MM.1S (cell line): ENCODE measurements at regions not wholly inside any gene's neighbourhood (a gene's known extent, or its start where the extent isn't known, plus 50 kb on each side); places are given as distances from the start of the nearest gene placed in this dataset.

Experiments
- DNase-seq: peaks from one replicate; pipeline ENCODE4 v3.0.0-alpha.2; 2015
- H2AFZ ChIP-seq: fragments of 300-600 bp; sonication (generic); 2 replicates; pipeline ENCODE4 v1.6.0; 2016; ENCODE audit warnings: antibody characterized with exemption, low read length
- H3F3A ChIP-seq: fragments of 300-600 bp; sonication (generic); 2 replicates; pipeline ENCODE4 v1.6.1; 2016; ENCODE audit warnings: mild to moderate bottlenecking, antibody characterized with exemption, low read length, moderate library complexity, mixed read lengths; ENCODE audit not compliant: insufficient read depth
- H3K27ac ChIP-seq: fragments of 300-600 bp; sonication (generic); 2 replicates; pipeline ENCODE4 v1.5.1; 2016; ENCODE audit warnings: mild to moderate bottlenecking, low read length
- H3K27me3 ChIP-seq: fragments of 300-600 bp; sonication (generic); replicated peaks from 2 replicates; pipeline ENCODE4 v1.6.0; 2016; ENCODE audit warnings: low read length; ENCODE audit not compliant: insufficient read depth
- H3K36me3 ChIP-seq: fragments of 300-600 bp; sonication (generic); replicated peaks from 2 replicates; pipeline ENCODE4 v1.6.1; 2016; ENCODE audit warnings: mild to moderate bottlenecking, low read length, mixed read lengths; ENCODE audit not compliant: insufficient read depth
- H3K4me1 ChIP-seq: fragments of 300-600 bp; sonication (generic); 2 replicates; pipeline ENCODE4 v1.6.1; 2016; ENCODE audit warnings: low read length, mixed read lengths
- H3K4me2 ChIP-seq: fragments of 300-600 bp; sonication (generic); 2 replicates; pipeline ENCODE4 v1.6.0; 2016; ENCODE audit warnings: low read depth, low read length
- H3K4me3 ChIP-seq: fragments of 300-600 bp; sonication (generic); 2 replicates; pipeline ENCODE4 v1.5.1; 2016; ENCODE audit warnings: low read length, mixed read lengths
- H3K79me2 ChIP-seq: fragments of 300-600 bp; sonication (generic); 2 replicates; pipeline ENCODE4 v1.6.1; 2016; ENCODE audit warnings: mixed run types, low read length, mixed read lengths
- H3K9ac ChIP-seq: fragments of 300-600 bp; sonication (generic); 2 replicates; pipeline ENCODE4 v1.6.1; 2016; ENCODE audit warnings: low read length, mixed read lengths
- H3K9me2 ChIP-seq: fragments of 300-600 bp; sonication (generic); replicated peaks from 2 replicates; pipeline ENCODE4 v1.6.1; 2016; ENCODE audit warnings: mild to moderate bottlenecking, low read length, mixed read lengths; ENCODE audit not compliant: insufficient read depth
- H3K9me3 ChIP-seq: fragments of 300-600 bp; sonication (generic); replicated peaks from 2 replicates; pipeline ENCODE4 v1.6.1; 2016; ENCODE audit warnings: mild to moderate bottlenecking, low read length, mixed read lengths; ENCODE audit not compliant: insufficient read depth
- H4K20me1 ChIP-seq: fragments of 300-600 bp; sonication (generic); 2 replicates; pipeline ENCODE4 v1.6.1; 2016; ENCODE audit warnings: mild to moderate bottlenecking, low read length, moderate library complexity, mixed read lengths; ENCODE audit not compliant: insufficient read depth
- EZH2 ChIP-seq: fragments of 300-600 bp; sonication (generic); optimal IDR thresholded peaks from 2 replicates; pipeline ENCODE3; 2017; ENCODE audit warnings: low read depth, mild to moderate bottlenecking, antibody characterized with exemption, low read length, mixed read lengths
- EZH2phosphoT487 ChIP-seq: fragments of 300-600 bp; sonication (generic); IDR thresholded peaks from 2 replicates; pipeline ENCODE4 v1.6.1; 2018; ENCODE audit warnings: antibody characterized with exemption, low read length
- TF ChIP-seq, protein P1 (sequence below): fragments of 300-600 bp; sonication (generic); IDR thresholded peaks from 2 replicates; pipeline ENCODE4 v1.5.1; 2016; ENCODE audit warnings: antibody characterized with exemption, low read length, mixed read lengths

- no peak for DNase-seq
- no peak overlapping the region for H3K9ac ChIP-seq
- H3K4me3 ChIP-seq = no peak overlapping the region
- H3K4me2 ChIP-seq = no peak overlapping the region
- no peaks in the 10 kb centered on the region for H3K79me2 ChIP-seq
- no peaks in the 10 kb centered on the region for H4K20me1 ChIP-seq
- no peaks in the 10 kb centered on the region for H3K9me2 ChIP-seq
- H3K9me3 ChIP-seq = no peaks in the 10 kb centered on the region
- no peaks in the 10 kb centered on the region for H3K4me1 ChIP-seq
- H3K36me3 ChIP-seq = no peaks in the 10 kb centered on the region
- no peaks in the 10 kb centered on the region for H3F3A ChIP-seq
- H2AFZ ChIP-seq = no peak overlapping the region
- H3K27ac ChIP-seq = no peak overlapping the region
- TF ChIP-seq, protein P1, sequence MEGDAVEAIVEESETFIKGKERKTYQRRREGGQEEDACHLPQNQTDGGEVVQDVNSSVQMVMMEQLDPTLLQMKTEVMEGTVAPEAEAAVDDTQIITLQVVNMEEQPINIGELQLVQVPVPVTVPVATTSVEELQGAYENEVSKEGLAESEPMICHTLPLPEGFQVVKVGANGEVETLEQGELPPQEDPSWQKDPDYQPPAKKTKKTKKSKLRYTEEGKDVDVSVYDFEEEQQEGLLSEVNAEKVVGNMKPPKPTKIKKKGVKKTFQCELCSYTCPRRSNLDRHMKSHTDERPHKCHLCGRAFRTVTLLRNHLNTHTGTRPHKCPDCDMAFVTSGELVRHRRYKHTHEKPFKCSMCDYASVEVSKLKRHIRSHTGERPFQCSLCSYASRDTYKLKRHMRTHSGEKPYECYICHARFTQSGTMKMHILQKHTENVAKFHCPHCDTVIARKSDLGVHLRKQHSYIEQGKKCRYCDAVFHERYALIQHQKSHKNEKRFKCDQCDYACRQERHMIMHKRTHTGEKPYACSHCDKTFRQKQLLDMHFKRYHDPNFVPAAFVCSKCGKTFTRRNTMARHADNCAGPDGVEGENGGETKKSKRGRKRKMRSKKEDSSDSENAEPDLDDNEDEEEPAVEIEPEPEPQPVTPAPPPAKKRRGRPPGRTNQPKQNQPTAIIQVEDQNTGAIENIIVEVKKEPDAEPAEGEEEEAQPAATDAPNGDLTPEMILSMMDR = no peak
- no peak for TF ChIP-seq EZH2
- no peak for TF ChIP-seq EZH2phosphoT487
- no peaks in the 10 kb centered on the region for H3K27me3 ChIP-seq
Measured at GRCh38 chr19:28244966-28245365, 968.0 kb downstream of the UQCRFS1 start.

GRCh38 chr19:28242317-28242927, 970.5 kb downstream of the UQCRFS1 start:
- peak; percentile 59 for DNase-seq

DNA sequence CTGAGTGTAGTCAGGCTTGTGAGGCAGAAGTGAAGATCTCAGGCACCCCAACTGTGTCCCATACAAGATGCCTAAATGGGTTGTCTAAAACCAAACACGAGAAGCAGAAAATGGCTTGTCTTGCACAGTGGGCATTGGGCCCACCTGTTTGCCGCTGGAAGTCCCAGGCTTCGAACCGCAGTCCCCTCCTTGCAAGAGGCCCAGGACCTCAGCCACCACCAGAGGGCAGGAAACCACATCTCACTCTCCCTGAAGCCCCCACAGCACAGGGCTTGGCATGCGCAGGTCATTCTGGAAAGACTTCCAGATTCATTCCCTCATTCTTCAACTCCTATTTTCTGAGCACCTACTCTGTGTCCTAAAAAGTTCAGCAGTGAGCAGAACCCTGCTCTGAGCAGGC, 973.7 kb downstream of the UQCRFS1 start:
- H3K4me1 ChIP-seq = no peaks in the 10 kb centered on the region
- H3K27me3 ChIP-seq = no peaks in the 10 kb centered on the region
- no peaks in the 10 kb centered on the region for H3K9me3 ChIP-seq
- no peak overlapping the region for H2AFZ ChIP-seq
- H4K20me1 ChIP-seq = no peaks in the 10 kb centered on the region
- H3K27ac ChIP-seq = no peak overlapping the region
- DNase-seq = no peak
- H3K9ac ChIP-seq = no peak overlapping the region
- no peaks in the 10 kb centered on the region for H3K36me3 ChIP-seq
- H3F3A ChIP-seq = no peaks in the 10 kb centered on the region
- no peak overlapping the region for H3K4me2 ChIP-seq
- no peaks in the 10 kb centered on the region for H3K9me2 ChIP-seq
- no peaks in the 10 kb centered on the region for H3K79me2 ChIP-seq
- TF ChIP-seq EZH2phosphoT487 (no peak), EZH2 (no peak)
- TF ChIP-seq, protein P1 = peak; percentile 21
- H3K4me3 ChIP-seq = no peak overlapping the region

More at GRCh38 chr19:28242317-28242927, 970.5 kb downstream of the UQCRFS1 start:
- no peak overlapping the region for H3K4me3 ChIP-seq
- no peaks in the 10 kb centered on the region for H4K20me1 ChIP-seq
- no peak overlapping the region for H3K9ac ChIP-seq
- no peak overlapping the region for H2AFZ ChIP-seq
- no peak for TF ChIP-seq EZH2
- TF ChIP-seq, protein P1 = peak; percentile 78
- no peak overlapping the region for H3K27ac ChIP-seq
- no peaks in the 10 kb centered on the region for H3K27me3 ChIP-seq
- H3K79me2 ChIP-seq = no peaks in the 10 kb centered on the region
- no peaks in the 10 kb centered on the region for H3K9me2 ChIP-seq
- H3K4me2 ChIP-seq = no peak overlapping the region
- H3F3A ChIP-seq = no peaks in the 10 kb centered on the region
- no peaks in the 10 kb centered on the region for H3K36me3 ChIP-seq
- no peaks in the 10 kb centered on the region for H3K4me1 ChIP-seq
- no peaks in the 10 kb centered on the region for H3K9me3 ChIP-seq
